ENCODE measurements at regions not wholly inside any gene's neighbourhood (a gene's known extent, or its start where the extent isn't known, plus 50 kb on each side); places are given as distances from the start of the nearest gene placed in this dataset.

DNA sequence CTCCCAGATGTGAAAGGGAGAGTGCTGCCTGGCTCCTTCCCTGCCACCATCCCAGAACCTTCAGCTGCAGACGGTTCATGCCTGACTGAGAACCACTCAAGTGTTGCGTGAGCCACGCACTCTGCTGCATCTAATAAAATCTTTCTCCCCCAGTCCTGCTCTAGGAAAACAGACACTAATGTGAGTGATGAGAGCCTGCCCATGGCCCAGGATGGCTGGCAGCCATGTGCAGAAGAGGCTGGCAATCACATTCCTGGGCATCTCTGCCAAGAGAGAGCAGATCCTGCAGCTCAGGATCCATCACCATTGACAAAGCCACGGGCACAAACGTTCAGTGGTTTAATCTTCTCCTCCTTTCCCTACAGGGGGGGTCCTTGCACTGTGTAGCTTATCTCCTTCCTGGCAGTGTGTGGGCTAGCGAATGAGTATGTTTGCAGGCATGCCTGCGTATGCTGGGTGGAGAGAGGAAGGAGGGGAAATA lies 477.5 kb downstream of the SLC4A3 start:
- in situ Hi-C loops (cut with MboI): no loop called here
- Histone ChIP-seq H3K9me3 (ENCODE audit: low read depth) (no peaks in the 10 kb centered on the region), H3K4me2 (ENCODE audit: unreplicated experiment) (peak overlapping the region; percentile 49), H3K36me3 (ENCODE audit: low read depth) (no peaks in the 10 kb centered on the region), H3K9ac (no peak overlapping the region), H3F3A (ENCODE audit: insufficient read depth) (no peaks in the 10 kb centered on the region), H3K4me3 (no peak overlapping the region), H3K27ac (no peak overlapping the region), H4K20me1 (ENCODE audit: insufficient read depth) (no peaks in the 10 kb centered on the region), H2AFZ (peak overlapping the region; percentile 58; the same call in 1 of the 2 replicates), H3K27me3 (replicated peaks; ENCODE audit: insufficient read depth) (no peaks in the 10 kb centered on the region), H3K9me2 (ENCODE audit: insufficient read depth) (no peaks in the 10 kb centered on the region), H3K79me2 (ENCODE audit: insufficient read depth) (no peaks in the 10 kb centered on the region), H3K4me1 (ENCODE audit: insufficient read depth) (peaks cover 20% of the 10 kb centered on the region)
- 39 to 40% methylated on average over 7 of the region's 7 CpGs for WGBS, 2 experiments (ENCODE audit: low coverage in 1 of 2, low lambda C conversion rate in 2 of 2, missing lambda C conversion rate in 2 of 2)
- TF ChIP-seq EZH2phosphoT487 (IDR thresholded peaks at IDR 0.05; ENCODE audit: insufficient read depth, low read depth): no peak
- peak; percentile 94 for DNase-seq

GRCh38 chr2:220106065-220106464 lies 478.6 kb downstream of the SLC4A3 start:
- Histone ChIP-seq H3K9ac (no peak overlapping the region), H3K79me2 (ENCODE audit: insufficient read depth) (no peaks in the 10 kb centered on the region), H4K20me1 (ENCODE audit: insufficient read depth) (no peaks in the 10 kb centered on the region), H3K4me3 (no peak overlapping the region), H3K4me2 (ENCODE audit: unreplicated experiment) (no peak overlapping the region), H3F3A (ENCODE audit: insufficient read depth) (no peaks in the 10 kb centered on the region), H3K27me3 (replicated peaks; ENCODE audit: insufficient read depth) (no peaks in the 10 kb centered on the region), H3K4me1 (ENCODE audit: insufficient read depth) (peaks cover 20% of the 10 kb centered on the region), H3K27ac (no peak overlapping the region), H3K9me2 (ENCODE audit: insufficient read depth) (no peaks in the 10 kb centered on the region), H3K9me3 (ENCODE audit: low read depth) (no peaks in the 10 kb centered on the region), H3K36me3 (ENCODE audit: low read depth) (no peaks in the 10 kb centered on the region), H2AFZ (peak overlapping the region; percentile 8)
- no peak for TF ChIP-seq EZH2 (IDR thresholded peaks at IDR 0.05; ENCODE audit: insufficient read depth, poor library complexity, severe bottlenecking)
- TF ChIP-seq EZH2phosphoT487 (IDR thresholded peaks at IDR 0.05; ENCODE audit: insufficient read depth, low read depth): no peak
- WGBS, 2 experiments (ENCODE audit: low coverage in 1 of 2, low lambda C conversion rate in 2 of 2, missing lambda C conversion rate in 2 of 2): 92 to 93% methylated on average over 2 of the region's 2 CpGs
- in situ Hi-C loops (cut with MboI): no loop called here
- peak; percentile 9 for DNase-seq

DNA sequence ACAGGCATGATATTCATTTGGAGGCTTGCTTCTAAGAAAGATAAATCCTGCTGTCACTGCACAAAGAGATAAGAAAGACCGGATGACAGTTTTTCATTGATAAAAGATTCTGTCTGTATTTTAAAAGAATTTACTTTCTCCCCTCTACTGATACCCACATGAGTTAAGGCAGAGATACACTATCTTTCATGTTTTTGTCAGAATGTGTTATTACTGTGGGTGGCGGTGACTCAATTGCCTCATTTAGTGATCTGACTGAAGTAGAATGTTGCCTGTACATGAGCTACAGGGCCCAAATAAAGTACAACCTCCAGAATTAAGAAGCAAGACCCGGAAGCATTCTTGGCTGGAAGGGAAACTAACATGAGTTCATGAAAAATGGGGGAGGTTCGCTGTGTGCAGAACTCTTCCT lies 480.0 kb downstream of the SLC4A3 start:
- in situ Hi-C loops (cut with MboI): no loop called here

DNA sequence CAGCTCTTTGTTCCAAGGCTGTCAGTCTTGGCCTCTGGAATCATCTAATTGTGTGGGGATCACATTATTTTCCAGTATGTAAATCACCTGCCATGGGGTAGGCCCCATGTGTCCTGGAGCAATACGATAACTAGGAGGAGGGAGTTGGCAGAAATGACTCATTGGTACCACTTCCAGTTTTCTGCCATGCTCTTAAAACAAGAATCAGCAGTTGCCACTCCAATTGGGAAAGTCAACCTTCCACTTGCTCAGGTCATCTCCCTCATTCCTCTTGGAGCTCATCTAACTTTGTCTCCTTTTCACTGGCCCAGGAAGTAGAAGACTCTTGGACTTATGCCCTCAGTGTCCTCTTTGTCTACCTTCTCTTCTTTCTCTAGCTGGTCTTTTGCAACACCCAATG lies 487.0 kb downstream of the SLC4A3 start:
- Histone ChIP-seq H3K4me3 (no peak overlapping the region), H2AFZ (no peak overlapping the region), H3K27me3 (replicated peaks; ENCODE audit: insufficient read depth) (no peaks in the 10 kb centered on the region), H3F3A (ENCODE audit: insufficient read depth) (no peaks in the 10 kb centered on the region), H3K9me3 (ENCODE audit: low read depth) (no peaks in the 10 kb centered on the region), H3K4me1 (ENCODE audit: insufficient read depth) (no peaks in the 10 kb centered on the region), H3K9ac (no peak overlapping the region), H3K4me2 (ENCODE audit: unreplicated experiment) (no peak overlapping the region), H3K27ac (no peak overlapping the region), H3K79me2 (ENCODE audit: insufficient read depth) (no peaks in the 10 kb centered on the region), H4K20me1 (ENCODE audit: insufficient read depth) (no peaks in the 10 kb centered on the region), H3K36me3 (ENCODE audit: low read depth) (no peaks in the 10 kb centered on the region), H3K9me2 (ENCODE audit: insufficient read depth) (no peaks in the 10 kb centered on the region)
- in situ Hi-C loops (cut with MboI): no loop called here
- DNase-seq: peak; percentile 18
- TF ChIP-seq EZH2 (IDR thresholded peaks at IDR 0.05; ENCODE audit: insufficient read depth, poor library complexity, severe bottlenecking) (no peak), EZH2phosphoT487 (IDR thresholded peaks at IDR 0.05; ENCODE audit: insufficient read depth, low read depth) (no peak)
- WGBS, 2 experiments (ENCODE audit: low coverage in 1 of 2, low lambda C conversion rate in 2 of 2, missing lambda C conversion rate in 2 of 2): 68 to 75% methylated on average over 1 of the region's 1 CpG

More for the DNA sequence above, 480.0 kb downstream of the SLC4A3 start:
- H2AFZ ChIP-seq: peak overlapping the region; percentile 56
- peaks cover 20% of the 10 kb centered on the region for H3K4me1 ChIP-seq (ENCODE audit: insufficient read depth)
- H3K27ac ChIP-seq: no peak overlapping the region
- H3K79me2 ChIP-seq (ENCODE audit: insufficient read depth): no peaks in the 10 kb centered on the region
- 81 to 84% methylated on average over 4 of the region's 4 CpGs for WGBS, 2 experiments (ENCODE audit: low coverage in 1 of 2, low lambda C conversion rate in 2 of 2, missing lambda C conversion rate in 2 of 2)
- no peaks in the 10 kb centered on the region for H3F3A ChIP-seq (ENCODE audit: insufficient read depth)
- TF ChIP-seq EZH2phosphoT487 (IDR thresholded peaks at IDR 0.05; ENCODE audit: insufficient read depth, low read depth) (no peak), EZH2 (IDR thresholded peaks at IDR 0.05; ENCODE audit: insufficient read depth, poor library complexity, severe bottlenecking) (no peak)
- H3K9me2 ChIP-seq (ENCODE audit: insufficient read depth): no peaks in the 10 kb centered on the region
- DNase-seq: no peak
- H3K9me3 ChIP-seq (ENCODE audit: low read depth): no peaks in the 10 kb centered on the region
- H4K20me1 ChIP-seq (ENCODE audit: insufficient read depth): no peaks in the 10 kb centered on the region
- no peaks in the 10 kb centered on the region for H3K27me3 ChIP-seq (replicated peaks; ENCODE audit: insufficient read depth)
- H3K9ac ChIP-seq: no peak overlapping the region
- no peak overlapping the region for H3K4me2 ChIP-seq (ENCODE audit: unreplicated experiment)
- no peaks in the 10 kb centered on the region for H3K36me3 ChIP-seq (ENCODE audit: low read depth)
- H3K4me3 ChIP-seq: no peak overlapping the region

DNA sequence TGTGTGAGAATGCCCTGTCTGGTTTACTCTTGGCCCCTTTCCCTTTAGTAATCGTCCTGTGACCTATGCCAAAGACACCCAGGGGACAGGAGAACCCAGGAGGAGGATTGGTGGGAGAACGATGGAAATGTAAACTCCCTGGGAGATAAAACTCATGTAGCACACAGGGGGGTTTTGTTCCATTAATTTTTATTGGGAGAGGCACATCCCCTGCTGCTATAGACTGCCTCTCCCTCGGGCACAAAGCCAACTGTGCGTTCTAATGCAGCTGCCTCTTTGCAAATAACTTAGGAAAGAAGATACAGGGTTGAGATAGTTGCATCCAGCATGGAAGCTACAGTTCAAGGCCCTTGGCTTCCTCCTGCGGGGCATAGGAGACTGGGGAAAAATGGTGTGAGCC lies 489.6 kb downstream of the SLC4A3 start:
- no peaks in the 10 kb centered on the region for H3F3A ChIP-seq (ENCODE audit: insufficient read depth)

More for the DNA sequence above, 489.6 kb downstream of the SLC4A3 start:
- H3K36me3 ChIP-seq (ENCODE audit: low read depth): no peaks in the 10 kb centered on the region
- H4K20me1 ChIP-seq (ENCODE audit: insufficient read depth): no peaks in the 10 kb centered on the region
- H3K4me2 ChIP-seq (ENCODE audit: unreplicated experiment): no peak overlapping the region
- TF ChIP-seq EZH2phosphoT487 (IDR thresholded peaks at IDR 0.05; ENCODE audit: insufficient read depth, low read depth) (no peak), EZH2 (IDR thresholded peaks at IDR 0.05; ENCODE audit: insufficient read depth, poor library complexity, severe bottlenecking) (no peak)
- no peaks in the 10 kb centered on the region for H3K9me2 ChIP-seq (ENCODE audit: insufficient read depth)
- no peaks in the 10 kb centered on the region for H3K79me2 ChIP-seq (ENCODE audit: insufficient read depth)
- no peak overlapping the region for H3K9ac ChIP-seq
- H3K9me3 ChIP-seq (ENCODE audit: low read depth): no peaks in the 10 kb centered on the region
- no peak overlapping the region for H2AFZ ChIP-seq
- in situ Hi-C loops (cut with MboI): no loop called here
- DNase-seq: no peak
- H3K4me3 ChIP-seq: no peak overlapping the region
- H3K27me3 ChIP-seq (replicated peaks; ENCODE audit: insufficient read depth): no peaks in the 10 kb centered on the region
- no peaks in the 10 kb centered on the region for H3K4me1 ChIP-seq (ENCODE audit: insufficient read depth)
- 13 to 14% methylated on average over 5 of the region's 5 CpGs for WGBS, 2 experiments (ENCODE audit: low coverage in 1 of 2, low lambda C conversion rate in 2 of 2, missing lambda C conversion rate in 2 of 2)
- H3K27ac ChIP-seq: no peak overlapping the region
